Activated naive CD8-positive, alpha-beta T cell treated with anti-CD3 and anti-CD28 coated beads for 36 hours (primary cell): ENCODE measurements at regions not wholly inside any gene's neighbourhood (a gene's known extent, or its start where the extent isn't known, plus 50 kb on each side); places are given as distances from the start of the nearest gene placed in this dataset.
A peak's percentile ranks its signal among the peaks of the same experiment; 100 is the strongest.

ENCODE experiments used
- DNase-seq: peaks from one replicate; pipeline ENCODE4 v3.0.0; 2021
- H3K27ac Mint-ChIP-seq: one replicate; pipeline ENCODE4 v1.8.0; 2022; ENCODE audit warnings: mild to moderate bottlenecking, moderate library complexity, mixed read lengths
- H3K27me3 Mint-ChIP-seq: one replicate; pipeline ENCODE4 v1.8.0; 2022; ENCODE audit warnings: mild to moderate bottlenecking, mixed read lengths
- H3K36me3 Mint-ChIP-seq: one replicate; pipeline ENCODE4 v1.8.0; 2021; ENCODE audit warnings: mild to moderate bottlenecking, mixed read lengths
- H3K4me1 Mint-ChIP-seq: one replicate; pipeline ENCODE4 v1.8.0; 2021; ENCODE audit warnings: mixed read lengths
- H3K4me3 Mint-ChIP-seq: one replicate; pipeline ENCODE4 v1.8.0; 2022; ENCODE audit warnings: mild to moderate bottlenecking, moderate library complexity, mixed read lengths
- H3K9me3 Mint-ChIP-seq: one replicate; pipeline ENCODE4 v1.8.0; 2022; ENCODE audit warnings: mixed read lengths

DNA sequence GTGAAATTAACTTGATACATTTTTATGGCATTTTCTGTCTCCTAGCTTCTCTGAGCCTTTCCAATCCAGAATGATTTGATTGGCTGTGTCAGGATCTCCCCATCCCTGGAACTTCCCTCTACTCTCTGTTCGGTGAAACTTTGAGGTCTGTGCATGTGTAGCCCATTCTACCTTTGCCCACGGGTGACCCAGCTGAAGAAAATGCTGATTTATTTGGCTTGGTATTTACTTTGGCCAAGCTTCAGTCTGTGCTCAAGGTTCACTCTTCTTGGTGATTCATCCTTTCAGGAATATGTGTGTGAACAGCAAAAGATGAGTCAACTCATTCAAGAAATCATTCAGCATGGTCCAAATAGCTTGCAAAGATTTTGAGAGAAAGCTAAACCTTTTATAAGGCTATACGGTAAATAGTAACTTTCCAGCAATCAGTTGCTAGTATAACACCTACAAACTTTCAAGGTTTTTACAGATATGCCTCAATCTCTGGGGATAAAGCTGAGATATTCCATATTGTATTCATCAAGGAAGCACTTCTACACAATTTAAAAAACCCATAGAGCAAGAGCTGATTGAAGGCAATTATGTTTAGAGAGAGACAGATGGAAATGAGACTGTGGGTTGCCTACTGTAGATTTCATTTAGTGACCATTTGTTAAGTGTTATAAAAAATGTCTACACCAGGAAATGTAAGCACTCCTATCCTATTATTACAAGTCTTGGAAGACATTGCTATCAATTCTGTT lies 233.9 kb upstream of the CXXC4 start:
- no peaks in the 10 kb centered on the region for H3K27me3 Mint-ChIP-seq
- H3K36me3 Mint-ChIP-seq, result no peaks in the 10 kb centered on the region
- no peak overlapping the region for H3K27ac Mint-ChIP-seq
- H3K4me3 Mint-ChIP-seq, result no peak overlapping the region
- H3K9me3 Mint-ChIP-seq, result no peaks in the 10 kb centered on the region
- DNase-seq, result no peak
- no peaks in the 10 kb centered on the region for H3K4me1 Mint-ChIP-seq

GRCh38 chr4:104732766-104733165 lies 238.1 kb upstream of the CXXC4 start:
- DNase-seq, result no peak
- Mint-ChIP-seq H3K36me3 (no peaks in the 10 kb centered on the region), H3K9me3 (no peaks in the 10 kb centered on the region), H3K27ac (no peak overlapping the region), H3K27me3 (no peaks in the 10 kb centered on the region), H3K4me3 (no peak overlapping the region), H3K4me1 (no peaks in the 10 kb centered on the region)

DNA sequence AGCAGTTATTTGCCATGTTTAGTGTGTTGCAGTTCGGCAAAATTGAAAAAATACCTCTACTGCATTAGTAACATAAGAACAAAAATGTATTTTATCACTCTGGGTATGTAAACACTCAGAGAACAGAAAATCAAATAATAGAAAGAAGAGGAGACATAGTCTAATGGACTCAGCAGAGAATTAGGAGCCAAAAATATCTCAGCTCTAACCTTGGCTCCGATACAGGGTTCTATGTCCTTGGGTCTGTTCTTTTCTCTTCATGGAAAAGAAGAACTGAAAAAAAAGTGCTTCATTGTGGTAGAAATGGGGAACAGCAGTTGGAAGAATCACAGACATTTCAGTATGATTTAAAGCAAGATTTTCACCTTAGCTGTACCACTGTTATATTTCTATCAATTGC lies 240.5 kb upstream of the CXXC4 start:
- no peak for DNase-seq
- Mint-ChIP-seq H3K36me3 (no peaks in the 10 kb centered on the region), H3K4me3 (no peak overlapping the region), H3K27me3 (peaks cover 5% of the 10 kb centered on the region), H3K27ac (no peak overlapping the region), H3K4me1 (no peaks in the 10 kb centered on the region), H3K9me3 (no peaks in the 10 kb centered on the region)

- Mint-ChIP-seq H3K36me3 (no peaks in the 10 kb centered on the region), H3K4me3 (no peak overlapping the region), H3K27me3 (peaks cover 9% of the 10 kb centered on the region), H3K9me3 (no peaks in the 10 kb centered on the region), H3K27ac (no peak overlapping the region), H3K4me1 (no peaks in the 10 kb centered on the region)
- no peak for DNase-seq
Measured at GRCh38 chr4:104740161-104740560, 245.5 kb upstream of the CXXC4 start.

- H3K27me3 Mint-ChIP-seq, result peaks cover 9% of the 10 kb centered on the region
- no peaks in the 10 kb centered on the region for H3K4me1 Mint-ChIP-seq
- no peak overlapping the region for H3K27ac Mint-ChIP-seq
- no peaks in the 10 kb centered on the region for H3K9me3 Mint-ChIP-seq
- no peak for DNase-seq
- no peaks in the 10 kb centered on the region for H3K36me3 Mint-ChIP-seq
- no peak overlapping the region for H3K4me3 Mint-ChIP-seq
Measured at GRCh38 chr4:104743215-104743653, 248.5 kb upstream of the CXXC4 start.

DNA sequence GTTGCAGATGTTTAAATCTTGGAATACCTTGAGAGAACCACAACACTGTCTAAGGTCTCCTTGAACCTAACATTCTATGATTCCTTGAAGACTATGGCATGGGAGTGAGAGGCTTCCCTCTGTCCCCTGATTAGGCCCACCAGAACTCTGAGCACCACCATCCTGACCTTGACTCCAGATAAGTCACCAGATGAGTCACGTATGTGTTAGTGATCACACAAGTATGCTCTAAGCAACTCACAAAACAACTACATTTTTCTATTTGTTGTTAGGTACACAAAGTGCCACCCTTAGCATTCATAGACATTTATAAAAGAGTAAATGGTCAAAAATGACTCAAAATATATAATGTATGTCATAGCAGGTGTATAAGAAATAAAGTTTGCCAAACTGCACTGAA lies 252.9 kb upstream of the CXXC4 start:
- Mint-ChIP-seq H3K4me1 (peaks cover 10% of the 10 kb centered on the region), H3K36me3 (no peaks in the 10 kb centered on the region), H3K27me3 (no peaks in the 10 kb centered on the region), H3K27ac (no peak overlapping the region), H3K9me3 (no peaks in the 10 kb centered on the region), H3K4me3 (no peak overlapping the region)
- DNase-seq, result no peak

DNA sequence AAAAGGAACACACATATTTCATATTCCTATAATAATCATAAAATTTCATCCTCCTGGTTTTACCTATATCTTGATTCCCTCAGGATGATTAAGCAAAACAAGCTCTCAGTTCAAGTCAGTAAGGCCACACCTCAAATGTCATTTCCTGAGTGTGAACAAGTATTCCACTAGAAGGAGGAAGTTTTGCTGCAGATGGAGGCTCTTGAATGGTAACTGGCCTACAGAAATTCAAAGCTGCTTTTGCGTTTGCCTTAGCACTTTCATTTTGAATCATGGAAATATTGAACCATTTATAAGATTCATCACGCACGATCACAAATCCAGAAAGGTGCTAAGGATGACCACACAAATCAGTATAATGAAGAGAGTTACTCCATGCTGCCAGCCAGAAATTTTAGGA lies 254.4 kb upstream of the CXXC4 start:
- no peaks in the 10 kb centered on the region for H3K9me3 Mint-ChIP-seq
- no peak for DNase-seq
- peaks cover 10% of the 10 kb centered on the region for H3K4me1 Mint-ChIP-seq
- no peaks in the 10 kb centered on the region for H3K27me3 Mint-ChIP-seq
- no peak overlapping the region for H3K27ac Mint-ChIP-seq
- H3K36me3 Mint-ChIP-seq, result peaks cover 2% of the 10 kb centered on the region
- no peak overlapping the region for H3K4me3 Mint-ChIP-seq

DNA sequence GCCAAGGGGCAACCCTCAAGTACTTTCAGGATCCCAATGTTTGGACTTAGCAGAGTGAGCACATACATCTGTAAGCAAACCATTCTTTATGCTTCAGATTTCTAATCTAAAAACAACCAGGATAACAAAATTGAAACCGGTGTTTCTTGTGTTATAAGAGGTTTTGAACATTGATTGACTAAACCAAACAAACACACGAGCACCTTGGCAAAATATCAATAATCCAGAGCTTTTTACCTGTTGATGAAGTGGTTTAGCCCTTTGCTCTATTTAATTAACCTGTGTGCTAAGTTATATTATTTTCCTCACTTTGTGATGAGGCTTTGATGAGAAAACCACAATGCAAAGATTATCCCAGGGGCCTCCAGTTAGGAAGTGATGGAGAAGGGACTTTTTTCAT lies 255.3 kb upstream of the CXXC4 start:
- Mint-ChIP-seq H3K4me3 (no peak overlapping the region), H3K27ac (no peak overlapping the region), H3K9me3 (no peaks in the 10 kb centered on the region), H3K4me1 (peaks cover 10% of the 10 kb centered on the region), H3K36me3 (peaks cover 2% of the 10 kb centered on the region), H3K27me3 (no peaks in the 10 kb centered on the region)
- DNase-seq, result no peak

GRCh38 chr4:104751468-104751867 lies 256.8 kb upstream of the CXXC4 start:
- Mint-ChIP-seq H3K36me3 (peaks cover 2% of the 10 kb centered on the region), H3K4me3 (no peak overlapping the region), H3K9me3 (no peaks in the 10 kb centered on the region), H3K4me1 (peaks cover 10% of the 10 kb centered on the region), H3K27ac (no peak overlapping the region), H3K27me3 (no peaks in the 10 kb centered on the region)
- DNase-seq, result no peak

DNA sequence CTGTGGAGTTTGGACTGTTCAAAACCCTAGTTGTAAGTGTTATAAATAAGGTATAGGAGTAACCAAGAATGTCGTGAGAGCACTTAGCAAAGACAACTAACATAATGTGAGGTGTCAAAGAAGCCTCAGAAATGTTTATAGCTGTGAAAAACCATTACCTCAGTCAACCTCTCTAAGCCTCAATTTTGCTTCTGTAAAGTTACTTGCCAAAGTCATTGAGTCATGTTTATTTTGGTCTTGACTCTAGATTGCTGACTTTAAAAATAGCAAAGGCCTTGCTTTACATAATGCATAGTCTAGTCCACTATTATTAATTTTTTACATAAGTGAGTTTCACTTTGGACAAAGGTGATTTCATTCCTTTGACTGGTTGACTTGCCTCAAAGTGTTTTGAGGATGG lies 257.6 kb upstream of the CXXC4 start:
- DNase-seq, result no peak
- Mint-ChIP-seq H3K36me3 (peaks cover 2% of the 10 kb centered on the region), H3K4me1 (peaks cover 10% of the 10 kb centered on the region), H3K27ac (no peak overlapping the region), H3K4me3 (no peak overlapping the region), H3K27me3 (no peaks in the 10 kb centered on the region), H3K9me3 (no peaks in the 10 kb centered on the region)

DNA sequence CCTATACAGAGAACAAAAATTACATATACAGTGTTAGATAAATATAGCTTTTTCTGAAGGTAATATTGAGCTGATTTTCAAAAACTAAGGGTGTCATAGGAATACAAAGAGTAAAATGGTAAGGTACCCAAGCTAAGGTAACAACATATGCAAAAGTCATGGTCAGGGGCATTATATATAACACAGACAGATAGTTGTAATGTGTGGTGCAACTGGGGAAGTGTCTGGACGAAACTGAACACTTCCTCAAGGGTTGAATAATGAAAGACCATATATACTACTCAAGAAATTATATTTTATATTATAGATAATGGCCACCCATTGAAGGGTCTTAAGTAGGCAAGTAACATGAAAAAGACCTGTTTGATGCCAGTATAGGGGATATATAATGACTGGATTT lies 262.1 kb upstream of the CXXC4 start:
- no peaks in the 10 kb centered on the region for H3K27me3 Mint-ChIP-seq
- H3K36me3 Mint-ChIP-seq, result peaks cover 2% of the 10 kb centered on the region
- H3K4me3 Mint-ChIP-seq, result no peak overlapping the region
- no peaks in the 10 kb centered on the region for H3K9me3 Mint-ChIP-seq
- no peak for DNase-seq
- no peak overlapping the region for H3K27ac Mint-ChIP-seq
- H3K4me1 Mint-ChIP-seq, result peaks cover 11% of the 10 kb centered on the region

DNA sequence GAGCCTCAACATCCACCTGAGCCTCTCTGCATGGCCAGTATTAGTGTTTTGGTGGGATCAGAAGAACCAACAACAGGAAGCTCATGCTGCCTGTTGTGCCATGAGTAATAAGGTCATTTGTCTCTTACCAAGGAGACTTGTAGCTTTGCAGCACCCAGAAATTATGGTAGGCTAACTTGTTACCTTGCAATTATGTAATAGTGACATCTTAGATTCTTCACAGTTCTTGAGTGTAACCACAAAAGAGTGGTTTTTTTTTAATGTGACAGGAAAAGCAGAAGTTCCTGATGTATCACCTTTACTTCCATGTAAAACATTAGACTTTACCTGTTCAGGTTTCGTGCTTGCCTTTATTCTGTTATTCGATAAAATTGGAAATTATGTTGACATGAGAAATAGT lies 263.9 kb upstream of the CXXC4 start:
- H3K36me3 Mint-ChIP-seq, result peaks cover 2% of the 10 kb centered on the region
- H3K27ac Mint-ChIP-seq, result no peak overlapping the region
- DNase-seq, result no peak

DNA sequence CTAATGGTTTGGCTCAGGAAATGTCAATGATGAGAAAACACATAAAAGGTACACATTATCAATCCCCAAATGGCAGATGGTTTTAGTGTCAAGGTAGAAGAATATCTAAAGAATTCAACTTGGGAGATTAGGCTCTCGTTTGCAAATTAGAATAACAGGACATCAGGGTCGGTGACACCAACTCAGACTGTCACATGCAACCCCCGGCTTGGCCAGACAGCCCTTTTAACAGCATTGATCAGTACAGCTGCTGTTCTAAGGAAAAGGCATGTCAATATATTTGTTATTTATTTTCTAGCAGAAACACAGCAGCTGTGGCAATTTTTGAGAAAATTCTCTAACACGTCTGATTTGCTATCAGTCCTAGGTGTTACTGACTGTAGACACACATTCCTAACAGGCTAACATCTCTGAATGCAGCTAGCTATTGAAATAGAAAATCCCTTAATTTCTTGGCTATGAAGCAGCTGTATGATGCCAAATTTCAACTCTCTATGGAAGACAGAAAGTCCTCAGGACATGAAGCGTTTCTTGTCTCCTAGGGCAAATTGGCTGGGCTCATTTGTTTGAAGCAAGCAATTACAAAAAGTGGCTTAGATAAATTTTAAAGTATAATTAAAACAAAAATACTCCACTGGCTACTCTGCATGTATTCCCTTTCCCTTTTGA lies 269.0 kb upstream of the CXXC4 start:
- H3K27ac Mint-ChIP-seq, result no peak overlapping the region
- no peaks in the 10 kb centered on the region for H3K9me3 Mint-ChIP-seq

More for the DNA sequence above, 263.9 kb upstream of the CXXC4 start:
- no peak overlapping the region for H3K4me3 Mint-ChIP-seq
- H3K9me3 Mint-ChIP-seq, result no peaks in the 10 kb centered on the region
- H3K27me3 Mint-ChIP-seq, result peaks cover 7% of the 10 kb centered on the region
- H3K4me1 Mint-ChIP-seq, result peaks cover 11% of the 10 kb centered on the region

GRCh38 chr4:104766676-104767075 lies 272.0 kb upstream of the CXXC4 start:
- Mint-ChIP-seq H3K4me3 (no peak overlapping the region), H3K27ac (no peak overlapping the region), H3K36me3 (no peaks in the 10 kb centered on the region), H3K4me1 (no peaks in the 10 kb centered on the region), H3K9me3 (no peaks in the 10 kb centered on the region), H3K27me3 (peaks cover 7% of the 10 kb centered on the region)
- no peak for DNase-seq

More for the DNA sequence above, 269.0 kb upstream of the CXXC4 start:
- Mint-ChIP-seq H3K4me1 (peaks cover 6% of the 10 kb centered on the region), H3K4me3 (no peak overlapping the region), H3K36me3 (no peaks in the 10 kb centered on the region), H3K27me3 (peaks cover 7% of the 10 kb centered on the region)
- DNase-seq, result no peak

- H3K36me3 Mint-ChIP-seq, result no peaks in the 10 kb centered on the region
- H3K4me3 Mint-ChIP-seq, result peak overlapping the region; percentile 2
- H3K27ac Mint-ChIP-seq, result no peak overlapping the region
- no peaks in the 10 kb centered on the region for H3K9me3 Mint-ChIP-seq
- DNase-seq, result no peak
- H3K27me3 Mint-ChIP-seq, result no peaks in the 10 kb centered on the region
- H3K4me1 Mint-ChIP-seq, result peaks cover 9% of the 10 kb centered on the region
Measured at GRCh38 chr4:104772849-104773248, 278.2 kb upstream of the CXXC4 start.
